Femur (tissue), 1 donor: ENCODE measurements at regions not wholly inside any gene's neighbourhood (a gene's known extent, or its start where the extent isn't known, plus 50 kb on each side); places are given as distances from the start of the nearest gene placed in this dataset.

Source experiments
- DNase-seq: peaks from one replicate; pipeline ENCODE4 v3.0.0-alpha.2; 2017

GRCh38 chr5:2283481-2284045, 400.8 kb upstream of the IRX4 start:
- no peak for DNase-seq

- no peak for DNase-seq
Measured at GRCh38 chr5:2282893-2283292, 400.2 kb upstream of the IRX4 start.

GRCh38 chr5:2282034-2282690, 399.4 kb upstream of the IRX4 start:
- no peak for DNase-seq

GRCh38 chr5:2281446-2281845, 398.7 kb upstream of the IRX4 start:
- no peak for DNase-seq

- DNase-seq = no peak
Measured at GRCh38 chr5:2280318-2280717, 397.6 kb upstream of the IRX4 start.

- no peak for DNase-seq
Measured at GRCh38 chr5:2278825-2279456, 396.2 kb upstream of the IRX4 start.

GRCh38 chr5:2277886-2278285, 395.2 kb upstream of the IRX4 start:
- no peak for DNase-seq

- DNase-seq = no peak
Measured at GRCh38 chr5:2276101-2276500, 393.4 kb upstream of the IRX4 start.

- no peak for DNase-seq
Measured at GRCh38 chr5:2272755-2273154, 390.0 kb upstream of the IRX4 start.

- DNase-seq = no peak
Measured at GRCh38 chr5:2272039-2272438, 389.3 kb upstream of the IRX4 start.

GRCh38 chr5:2271316-2271715, 388.6 kb upstream of the IRX4 start:
- DNase-seq = no peak

GRCh38 chr5:2270467-2270866, 387.7 kb upstream of the IRX4 start:
- DNase-seq = no peak

- no peak for DNase-seq
Measured at GRCh38 chr5:2269656-2270055, 386.9 kb upstream of the IRX4 start.

GRCh38 chr5:2267991-2268390, 385.3 kb upstream of the IRX4 start:
- no peak for DNase-seq

- no peak for DNase-seq
Measured at GRCh38 chr5:2266641-2267240, 384.0 kb upstream of the IRX4 start.

GRCh38 chr5:2265341-2265740, 382.6 kb upstream of the IRX4 start:
- DNase-seq = no peak

- no peak for DNase-seq
Measured at GRCh38 chr5:2263763-2264162, 381.0 kb upstream of the IRX4 start.

GRCh38 chr5:2262620-2263019, 379.9 kb upstream of the IRX4 start:
- DNase-seq = no peak

- DNase-seq = no peak
Measured at GRCh38 chr5:2261004-2261703, 378.4 kb upstream of the IRX4 start.

GRCh38 chr5:2260211-2261003, 377.7 kb upstream of the IRX4 start:
- DNase-seq = no peak

- no peak for DNase-seq
Measured at GRCh38 chr5:2259494-2260107, 376.9 kb upstream of the IRX4 start.

GRCh38 chr5:2258861-2259260, 376.1 kb upstream of the IRX4 start:
- DNase-seq = no peak
